ENCODE measurements at regions not wholly inside any gene's neighbourhood (a gene's known extent, or its start where the extent isn't known, plus 50 kb on each side); places are given as distances from the start of the nearest gene placed in this dataset.
"Not testable (repeated sequence)": the region's sequence is repeated elsewhere in the genome, so short reads cannot be mapped to it uniquely, and the experiment has no call there.

GRCh38 chr10:109647627-109648026 lies 275.7 kb downstream of the XPNPEP1 start:
- DNase-seq: peak in 1 of 3 experiments; percentile 19

GRCh38 chr10:109633846-109634245 lies 289.5 kb downstream of the XPNPEP1 start:
- peak in 1 of 3 experiments; percentile 0 for DNase-seq

GRCh38 chr10:109633017-109633416 lies 290.3 kb downstream of the XPNPEP1 start:
- not testable (repeated sequence) for DNase-seq

GRCh38 chr10:109624939-109625338 lies 298.4 kb downstream of the XPNPEP1 start:
- no peak for DNase-seq

GRCh38 chr10:109622566-109622965 lies 300.7 kb downstream of the XPNPEP1 start:
- DNase-seq: no peak

- no peak for DNase-seq
These were observed 302.9 kb downstream of the XPNPEP1 start for GRCh38 chr10:109620396-109620795.

GRCh38 chr10:109619914-109620313 lies 303.4 kb downstream of the XPNPEP1 start:
- DNase-seq: no peak

GRCh38 chr10:109618748-109619147 lies 304.6 kb downstream of the XPNPEP1 start:
- no peak for DNase-seq

GRCh38 chr10:109618301-109618700 lies 305.0 kb downstream of the XPNPEP1 start:
- DNase-seq: peak in 1 of 3 experiments; percentile 45

- no peak for DNase-seq
These were observed 306.8 kb downstream of the XPNPEP1 start for GRCh38 chr10:109616359-109616980.

- DNase-seq: not testable (repeated sequence)
These were observed 328.0 kb downstream of the XPNPEP1 start for GRCh38 chr10:109595356-109595755.

- DNase-seq: no peak
These were observed 329.6 kb downstream of the XPNPEP1 start for GRCh38 chr10:109593682-109594081.

GRCh38 chr10:109592391-109592790 lies 330.9 kb downstream of the XPNPEP1 start:
- no peak for DNase-seq

GRCh38 chr10:109591601-109592000 lies 331.7 kb downstream of the XPNPEP1 start:
- DNase-seq: no peak

GRCh38 chr10:109588259-109588658 lies 335.1 kb downstream of the XPNPEP1 start:
- no peak for DNase-seq

GRCh38 chr10:109587366-109587765 lies 335.9 kb downstream of the XPNPEP1 start:
- DNase-seq: peak in 2 of 3 experiments; percentile 62 to 91

GRCh38 chr10:109556399-109556798 lies 366.9 kb downstream of the XPNPEP1 start:
- no peak for DNase-seq

- peak in 2 of 3 experiments; percentile 2 to 18 for DNase-seq
These were observed 381.2 kb downstream of the XPNPEP1 start for GRCh38 chr10:109542050-109542603.

- DNase-seq: no peak
These were observed 389.1 kb downstream of the XPNPEP1 start for GRCh38 chr10:109534193-109534592.

- DNase-seq: no peak
These were observed 394.1 kb downstream of the XPNPEP1 start for GRCh38 chr10:109529258-109529657.

GRCh38 chr10:109517748-109518147 lies 405.6 kb downstream of the XPNPEP1 start:
- DNase-seq: no peak

GRCh38 chr10:109504401-109504800 lies 418.9 kb downstream of the XPNPEP1 start:
- no peak for DNase-seq

GRCh38 chr10:109487691-109488090 lies 435.6 kb downstream of the XPNPEP1 start:
- DNase-seq: no peak

- no peak for DNase-seq
These were observed 442.5 kb downstream of the XPNPEP1 start for GRCh38 chr10:109480836-109481235.

Data from NCI-H1417 (cell line).